WTC11 (cell line): ENCODE measurements at regions not wholly inside any gene's neighbourhood (a gene's known extent, or its start where the extent isn't known, plus 50 kb on each side); places are given as distances from the start of the nearest gene placed in this dataset.

Experiments used
- ATAC-seq: fragments of 200-7000 bp; cut with Tn5 transposase; 2 replicates; pipeline ENCODE4 v1.10.0; 2021; ENCODE audit warnings: mild to moderate bottlenecking, moderate library complexity
- CTCF ChIA-PET: fragments of 300-600 bp; sonication (Branson Sonifier 250); formaldehyde crosslinking; loops from one replicate; lab custom pipeline; 2021; ENCODE audit warnings: antibody characterized with exemption; lab: Charles Lee
- POLR2A ChIA-PET: fragments of 350-600 bp; sonication (Branson Sonifier 250); formaldehyde crosslinking; loops from one replicate; lab custom pipeline; 2021; ENCODE audit warnings: antibody characterized with exemption; lab: Charles Lee
- DNase-seq: peaks from one replicate; pipeline ENCODE4 v3.0.0; 2021; ENCODE audit warnings: low spot score
- H3K27ac Mint-ChIP-seq: 2 replicates; pipeline ENCODE4 v1.8.0; 2021; ENCODE audit warnings: mixed read lengths
- H3K27me3 Mint-ChIP-seq: 2 replicates; pipeline ENCODE4 v1.8.0; 2021; ENCODE audit warnings: low read depth, mild to moderate bottlenecking, moderate library complexity, mixed read lengths
- H3K36me3 Mint-ChIP-seq: 2 replicates; pipeline ENCODE4 v1.8.0; 2021; ENCODE audit warnings: mixed read lengths
- H3K4me1 Mint-ChIP-seq: 2 replicates; pipeline ENCODE4 v1.8.0; 2022; ENCODE audit warnings: mixed read lengths
- H3K4me3 Mint-ChIP-seq: 2 replicates; pipeline ENCODE4 v1.8.0; 2021; ENCODE audit warnings: mild to moderate bottlenecking, moderate library complexity, mixed read lengths
- H3K9me3 Mint-ChIP-seq: 2 replicates; pipeline ENCODE4 v1.8.0; 2021; ENCODE audit warnings: mixed read lengths
- ATF1 ChIP-seq: sonication (generic); formaldehyde crosslinking; IDR thresholded peaks from 2 replicates; pipeline ENCODE4 v1.8.1; 2023; ENCODE audit warnings: mild to moderate bottlenecking, moderate library complexity, missing genetic modification reagents
- EMX1 ChIP-seq: fragments of 250-450 bp; sonication (Bioruptor Pico); IDR thresholded peaks from 2 replicates; pipeline ENCODE4 v1.8.0; 2021; ENCODE audit warnings: mild to moderate bottlenecking
- GABPB1 ChIP-seq: sonication (generic); formaldehyde crosslinking; IDR thresholded peaks from 2 replicates; pipeline ENCODE4 v1.8.1; 2023; ENCODE audit warnings: mild to moderate bottlenecking, missing genetic modification reagents
- HMGA2 ChIP-seq: fragments of 250-450 bp; sonication (Bioruptor Pico); IDR thresholded peaks from 2 replicates; pipeline ENCODE4 v1.4.0; 2021; ENCODE audit warnings: mild to moderate bottlenecking, moderate library complexity
- JAZF1 ChIP-seq: fragments of 250-450 bp; sonication (Bioruptor Pico); IDR thresholded peaks from 2 replicates; pipeline ENCODE4 v1.9.0; 2021; ENCODE audit warnings: moderate library complexity, mild to moderate bottlenecking, inconsistent platforms
- MLX ChIP-seq: sonication (generic); formaldehyde crosslinking; IDR thresholded peaks from 2 replicates; pipeline ENCODE4 v1.8.1; 2023; ENCODE audit warnings: mild to moderate bottlenecking, missing genetic modification reagents, moderate library complexity
- MXD4 ChIP-seq: fragments of 250-450 bp; sonication (Bioruptor Pico); IDR thresholded peaks from 2 replicates; pipeline ENCODE4 v1.8.0; 2021; ENCODE audit warnings: mild to moderate bottlenecking, moderate library complexity, borderline replicate concordance
- NFE2L1 ChIP-seq: sonication (generic); formaldehyde crosslinking; IDR thresholded peaks from 2 replicates; pipeline ENCODE4 v1.8.1; 2023; ENCODE audit warnings: missing genetic modification reagents
- NR1H2 ChIP-seq: sonication (generic); formaldehyde crosslinking; IDR thresholded peaks from 2 replicates; pipeline ENCODE4 v1.9.0; 2021; ENCODE audit warnings: mild to moderate bottlenecking, moderate library complexity, missing genetic modification reagents
- PREB ChIP-seq: sonication (generic); formaldehyde crosslinking; IDR thresholded peaks from 2 replicates; pipeline ENCODE4 v1.8.1; 2022; ENCODE audit warnings: mild to moderate bottlenecking, missing genetic modification reagents, moderate library complexity, borderline replicate concordance
- RELA ChIP-seq: sonication (generic); formaldehyde crosslinking; IDR thresholded peaks from 2 replicates; pipeline ENCODE4 v1.8.1; 2022; ENCODE audit warnings: missing genetic modification reagents, mild to moderate bottlenecking, borderline replicate concordance
- ZNF121 ChIP-seq: sonication (generic); formaldehyde crosslinking; IDR thresholded peaks from 2 replicates; pipeline ENCODE4 v1.8.0; 2023; ENCODE audit warnings: missing genetic modification reagents
- ZNF219 ChIP-seq: sonication (generic); formaldehyde crosslinking; IDR thresholded peaks from 2 replicates; pipeline ENCODE4 v1.8.0; 2023; ENCODE audit warnings: missing genetic modification reagents, mild to moderate bottlenecking, borderline replicate concordance
- ZNF396 ChIP-seq: fragments of 250-450 bp; sonication (Bioruptor Pico); IDR thresholded peaks from 2 replicates; pipeline ENCODE4 v1.8.0; 2021; ENCODE audit warnings: mild to moderate bottlenecking, moderate library complexity, borderline replicate concordance
- ZNF425 ChIP-seq: fragments of 250-450 bp; sonication (Bioruptor Pico); conservative IDR thresholded peaks from 2 replicates; pipeline ENCODE4 v1.9.0; 2021; ENCODE audit warnings: mild to moderate bottlenecking
- ZSCAN18 ChIP-seq: fragments of 250-450 bp; sonication (Bioruptor Pico); IDR thresholded peaks from 2 replicates; pipeline ENCODE4 v2.1.2; 2022; ENCODE audit warnings: mild to moderate bottlenecking, moderate library complexity

- Mint-ChIP-seq H3K4me3 (no peak overlapping the region), H3K27me3 (no peaks in the 10 kb centered on the region; the same call in 1 of the 2 replicates), H3K27ac (no peak overlapping the region), H3K36me3 (no peaks in the 10 kb centered on the region), H3K9me3 (peaks cover 11% of the 10 kb centered on the region), H3K4me1 (no peaks in the 10 kb centered on the region)
- no peak for TF ChIP-seq PREB (CRISPR knock-in tag)
- no peak for TF ChIP-seq ZNF121
- TF ChIP-seq EMX1 (CRISPR knock-in tag), result no peak
- no peak for TF ChIP-seq ZNF396 (CRISPR knock-in tag)
- no peak for TF ChIP-seq RELA
- no peak for TF ChIP-seq NR1H2 (CRISPR knock-in tag)
- TF ChIP-seq ATF1 (CRISPR knock-in tag), result no peak
- TF ChIP-seq ZSCAN18 (CRISPR knock-in tag), result no peak
- TF ChIP-seq HMGA2 (CRISPR knock-in tag), result no peak
- POLR2A ChIA-PET, result interaction anchor here (0.7 kb wide), 2 partner anchors 9 to 60 kb away, joined by 3 to 4 read pairs; no protein-coding TSS in a partner anchor
- CTCF ChIA-PET, result no interaction called here
- ATAC-seq (no peak), DNase-seq (no peak)
These were observed 530.8 kb downstream of the SHQ1 start for GRCh38 chr3:72317491-72317890.

GRCh38 chr3:72316501-72317279 is 531.6 kb downstream of the SHQ1 start:
- Mint-ChIP-seq H3K36me3 (no peaks in the 10 kb centered on the region), H3K27ac (no peak overlapping the region), H3K4me3 (no peak overlapping the region), H3K9me3 (peaks cover 11% of the 10 kb centered on the region)
- ATAC-seq, result no peak
- ChIA-PET POLR2A (no interaction called here), CTCF (no interaction called here)
- no peak for TF ChIP-seq JAZF1 (CRISPR knock-in tag)
- TF ChIP-seq, all 79 proteins: peak for 0
- Mint-ChIP-seq H3K4me1 (no peaks in the 10 kb centered on the region), H3K27me3 (no peaks in the 10 kb centered on the region; the same call in 1 of the 2 replicates)
- DNase-seq, result no peak

GRCh38 chr3:72313308-72313707 is 528.4 kb upstream of the PROK2 start:
- no peak for DNase-seq
- CTCF ChIA-PET, result no interaction called here
- Mint-ChIP-seq H3K36me3 (no peaks in the 10 kb centered on the region), H3K4me3 (no peak overlapping the region), H3K9me3 (peaks cover 7% of the 10 kb centered on the region; the same call in 1 of the 2 replicates), H3K27ac (no peak overlapping the region), H3K4me1 (peaks cover 7% of the 10 kb centered on the region), H3K27me3 (no peaks in the 10 kb centered on the region; the same call in 1 of the 2 replicates)
- TF ChIP-seq GABPB1 (CRISPR knock-in tag), result no peak
- no peak for TF ChIP-seq RELA
- no peak for TF ChIP-seq ZNF219
- TF ChIP-seq ZNF425, result no peak
- no peak for TF ChIP-seq MLX (CRISPR knock-in tag)
- no peak for TF ChIP-seq NFE2L1
- TF ChIP-seq MXD4 (CRISPR knock-in tag), result no peak
- no peak for ATAC-seq
- POLR2A ChIA-PET, result no interaction called here
